ENCODE measurements at regions not wholly inside any gene's neighbourhood (a gene's known extent, or its start where the extent isn't known, plus 50 kb on each side); places are given as distances from the start of the nearest gene placed in this dataset.

DNA sequence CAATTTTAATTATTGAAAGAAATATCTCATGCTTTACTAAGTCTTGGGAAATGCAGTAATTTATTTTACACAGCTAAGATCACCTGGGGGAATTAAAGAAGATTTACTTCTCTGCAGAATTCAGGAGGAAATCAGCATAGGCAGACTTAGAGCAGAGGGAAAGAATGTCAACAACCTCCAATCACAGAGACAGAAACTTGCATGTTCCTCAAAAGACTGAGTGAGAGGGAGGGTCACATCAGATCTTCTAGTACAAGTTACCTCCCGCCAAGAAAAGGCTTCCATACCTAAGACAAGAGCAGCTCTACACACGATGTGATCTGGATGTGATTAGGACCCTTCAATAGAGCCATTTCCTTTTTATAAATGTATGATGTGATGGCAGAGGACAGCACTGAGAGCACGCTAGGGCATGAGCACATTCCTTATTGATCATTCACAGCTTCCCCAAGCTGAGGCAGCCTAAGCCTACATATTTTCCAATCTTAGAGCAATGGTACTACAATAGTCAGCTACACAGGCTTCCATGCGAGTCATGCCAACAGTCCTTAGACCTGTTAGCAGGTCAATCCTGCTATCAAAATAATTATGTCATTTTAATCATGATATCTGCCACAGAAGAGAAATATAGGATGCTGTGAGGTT lies 403.3 kb downstream of the ETNK1 start:
- TF ChIP-seq, protein P1, sequence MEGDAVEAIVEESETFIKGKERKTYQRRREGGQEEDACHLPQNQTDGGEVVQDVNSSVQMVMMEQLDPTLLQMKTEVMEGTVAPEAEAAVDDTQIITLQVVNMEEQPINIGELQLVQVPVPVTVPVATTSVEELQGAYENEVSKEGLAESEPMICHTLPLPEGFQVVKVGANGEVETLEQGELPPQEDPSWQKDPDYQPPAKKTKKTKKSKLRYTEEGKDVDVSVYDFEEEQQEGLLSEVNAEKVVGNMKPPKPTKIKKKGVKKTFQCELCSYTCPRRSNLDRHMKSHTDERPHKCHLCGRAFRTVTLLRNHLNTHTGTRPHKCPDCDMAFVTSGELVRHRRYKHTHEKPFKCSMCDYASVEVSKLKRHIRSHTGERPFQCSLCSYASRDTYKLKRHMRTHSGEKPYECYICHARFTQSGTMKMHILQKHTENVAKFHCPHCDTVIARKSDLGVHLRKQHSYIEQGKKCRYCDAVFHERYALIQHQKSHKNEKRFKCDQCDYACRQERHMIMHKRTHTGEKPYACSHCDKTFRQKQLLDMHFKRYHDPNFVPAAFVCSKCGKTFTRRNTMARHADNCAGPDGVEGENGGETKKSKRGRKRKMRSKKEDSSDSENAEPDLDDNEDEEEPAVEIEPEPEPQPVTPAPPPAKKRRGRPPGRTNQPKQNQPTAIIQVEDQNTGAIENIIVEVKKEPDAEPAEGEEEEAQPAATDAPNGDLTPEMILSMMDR (IDR thresholded peaks at IDR 0.05) = no peak
- Histone ChIP-seq H3K27ac (no peak overlapping the region), H3K4me1 (ENCODE audit: control insufficient read depth in 1 of 2, insufficient read depth in 1 of 2, low read depth in 1 of 2, low read length in 1 of 2) (no peaks in the 10 kb centered on the region), H3K9me3 (no peaks in the 10 kb centered on the region), H3K36me3 (no peaks in the 10 kb centered on the region), H3K4me3 (ENCODE audit: low read depth in 1 of 2, low read length in 1 of 2) (no peak overlapping the region), H3K27me3 (no peaks in the 10 kb centered on the region)

- no peaks in the 10 kb centered on the region for H3K9me3 ChIP-seq
- no peaks in the 10 kb centered on the region for H3K4me1 ChIP-seq (ENCODE audit: control insufficient read depth in 1 of 2, insufficient read depth in 1 of 2, low read depth in 1 of 2, low read length in 1 of 2)
- no peaks in the 10 kb centered on the region for H3K27me3 ChIP-seq
- no peak overlapping the region for H3K27ac ChIP-seq
- no peak overlapping the region for H3K4me3 ChIP-seq (ENCODE audit: low read depth in 1 of 2, low read length in 1 of 2)
- H3K36me3 ChIP-seq = no peaks in the 10 kb centered on the region
- TF ChIP-seq, protein P1 (IDR thresholded peaks at IDR 0.05) = no peak
Observed at GRCh38 chr12:23029185-23029584, 404.2 kb downstream of the ETNK1 start.

DNA sequence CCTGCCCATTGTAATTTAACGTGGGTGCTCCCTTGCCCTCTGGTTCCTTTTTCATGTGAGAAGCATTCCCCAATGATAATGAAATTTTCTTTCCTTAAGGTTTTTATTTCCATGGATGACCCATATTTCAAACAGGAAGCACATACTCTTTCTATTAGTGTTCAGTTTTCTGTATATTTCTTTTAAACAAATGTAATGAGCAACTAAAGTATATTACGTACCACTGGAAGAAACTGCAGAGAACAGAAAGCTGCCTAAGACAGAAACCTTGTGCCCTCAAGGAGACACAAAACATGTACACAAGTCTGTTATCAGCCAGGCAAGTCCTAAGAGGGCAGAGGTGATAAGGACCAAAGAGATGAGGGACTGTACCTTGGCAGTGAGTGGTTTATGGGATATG lies 414.9 kb downstream of the ETNK1 start:
- TF ChIP-seq, protein P1 (IDR thresholded peaks at IDR 0.05) = no peak
- H3K27me3 ChIP-seq = no peaks in the 10 kb centered on the region
- H3K4me1 ChIP-seq (ENCODE audit: control insufficient read depth in 1 of 2, insufficient read depth in 1 of 2, low read depth in 1 of 2, low read length in 1 of 2) = no peaks in the 10 kb centered on the region
- no peaks in the 10 kb centered on the region for H3K36me3 ChIP-seq
- H3K9me3 ChIP-seq = no peaks in the 10 kb centered on the region
- no peak overlapping the region for H3K4me3 ChIP-seq (ENCODE audit: low read depth in 1 of 2, low read length in 1 of 2)
- H3K27ac ChIP-seq = no peak overlapping the region

DNA sequence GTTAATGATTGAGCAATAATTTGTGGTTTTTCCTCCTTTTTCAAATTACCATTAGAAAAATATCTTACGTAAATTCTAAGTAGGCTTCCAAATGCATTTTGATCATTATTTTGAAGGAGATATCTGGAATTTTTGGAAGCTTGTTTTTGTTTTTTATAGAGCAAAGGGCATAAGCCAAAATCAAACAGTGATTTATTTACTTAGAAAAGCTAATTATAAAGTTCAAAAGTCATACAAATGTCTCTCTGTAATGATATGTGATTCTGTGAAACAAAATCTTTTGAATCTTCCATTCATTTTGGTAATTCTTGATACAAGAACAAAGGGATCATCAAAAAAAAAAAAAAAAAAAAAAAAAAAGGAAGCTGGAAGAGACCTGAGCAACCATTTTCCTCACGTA lies 416.8 kb downstream of the ETNK1 start:
- H3K9me3 ChIP-seq = no peaks in the 10 kb centered on the region
- no peaks in the 10 kb centered on the region for H3K4me1 ChIP-seq (ENCODE audit: control insufficient read depth in 1 of 2, insufficient read depth in 1 of 2, low read depth in 1 of 2, low read length in 1 of 2)
- no peaks in the 10 kb centered on the region for H3K36me3 ChIP-seq
- H3K27ac ChIP-seq = no peak overlapping the region
- TF ChIP-seq, protein P1 (IDR thresholded peaks at IDR 0.05) = no peak
- H3K4me3 ChIP-seq (ENCODE audit: low read depth in 1 of 2, low read length in 1 of 2) = no peak overlapping the region
- H3K27me3 ChIP-seq = no peaks in the 10 kb centered on the region

DNA sequence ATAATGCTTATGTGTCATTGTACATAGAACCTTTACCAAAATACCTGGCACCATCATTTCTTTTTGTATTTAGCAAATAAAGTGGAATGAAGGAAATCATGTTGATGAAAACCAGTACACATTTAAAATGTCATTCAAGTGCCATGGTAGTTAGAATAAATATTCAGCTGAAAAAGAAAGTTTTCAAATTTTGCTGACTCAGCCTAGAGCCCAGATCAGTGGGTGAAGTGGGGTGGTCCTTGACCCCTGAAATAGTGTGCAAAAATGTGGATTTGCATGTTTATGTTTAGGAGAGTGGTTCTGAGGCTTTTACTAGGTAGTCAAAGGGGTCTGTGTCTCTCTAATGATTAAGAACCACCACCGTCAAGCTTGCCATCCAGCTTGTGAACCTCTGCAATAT lies 418.7 kb downstream of the ETNK1 start:
- H3K4me1 ChIP-seq (ENCODE audit: control insufficient read depth in 1 of 2, insufficient read depth in 1 of 2, low read depth in 1 of 2, low read length in 1 of 2) = no peaks in the 10 kb centered on the region
- no peaks in the 10 kb centered on the region for H3K27me3 ChIP-seq
- H3K36me3 ChIP-seq = no peaks in the 10 kb centered on the region
- no peaks in the 10 kb centered on the region for H3K9me3 ChIP-seq
- no peak overlapping the region for H3K27ac ChIP-seq
- no peak overlapping the region for H3K4me3 ChIP-seq (ENCODE audit: low read depth in 1 of 2, low read length in 1 of 2)
- TF ChIP-seq, protein P1 (IDR thresholded peaks at IDR 0.05) = no peak

Data from neutrophil (primary cell).